Fibroblast of lung (primary cell): ENCODE measurements at regions not wholly inside any gene's neighbourhood (a gene's known extent, or its start where the extent isn't known, plus 50 kb on each side); places are given as distances from the start of the nearest gene placed in this dataset.

Experiments used
- DNase-seq, 2 donors: peaks; one replicate each; pipeline versions ENCODE4 v3.0.0 to v3.0.0-alpha.2; 2010; ENCODE audit warnings: low read depth in 2 of 2
- H2AFZ ChIP-seq: 2 replicates; pipeline ENCODE4 v1.5.1; 2012; ENCODE audit warnings: low read length, control low read depth, inconsistent platforms
- H3K27ac ChIP-seq: 2 replicates; pipeline ENCODE4 v1.5.1; 2011; ENCODE audit warnings: low read length, control low read depth; ENCODE audit not compliant: insufficient read depth
- H3K27me3 ChIP-seq: 2 replicates; pipeline ENCODE4 v1.5.1; 2011; ENCODE audit warnings: mild to moderate bottlenecking, low read length; ENCODE audit not compliant: control insufficient read depth, insufficient read depth
- H3K36me3 ChIP-seq: 2 replicates; pipeline ENCODE4 v1.5.1; 2011; ENCODE audit warnings: low read length; ENCODE audit not compliant: control insufficient read depth, insufficient read depth
- H3K4me1 ChIP-seq: 2 replicates; pipeline ENCODE4 v1.5.1; 2011; ENCODE audit warnings: low read length; ENCODE audit not compliant: control insufficient read depth, insufficient read depth; ENCODE audit errors: extremely low read depth
- H3K4me2 ChIP-seq: 2 replicates; pipeline ENCODE4 v1.5.1; 2011; ENCODE audit warnings: low read length, control low read depth; ENCODE audit not compliant: insufficient read depth; ENCODE audit errors: extremely low read depth
- H3K4me3 ChIP-seq, 4 experiments: fragments of 200-600 bp in 1 of 4; sonication (generic) in 1 of 4; replicated peaks in 1 of 4; 2 replicates each; pipeline ENCODE4 v1.5.1; 2011 to 2016; ENCODE audit warnings: low read length in 4 of 4, low read depth in 3 of 4, mild to moderate bottlenecking in 3 of 4, control low read depth in 2 of 4, inconsistent platforms in 1 of 4, mixed read lengths in 1 of 4; ENCODE audit not compliant: insufficient read depth in 1 of 4; ENCODE audit errors: control extremely low read depth in 1 of 4
- H3K79me2 ChIP-seq: 2 replicates; pipeline ENCODE4 v1.5.1; 2012; ENCODE audit warnings: mild to moderate bottlenecking, low read length, inconsistent platforms; ENCODE audit not compliant: control insufficient read depth, insufficient read depth
- H3K9ac ChIP-seq: 2 replicates; pipeline ENCODE4 v1.5.1; 2011; ENCODE audit warnings: mild to moderate bottlenecking, low read length, control low read depth; ENCODE audit not compliant: insufficient read depth
- H3K9me3 ChIP-seq: 2 replicates; pipeline ENCODE4 v1.5.1; 2012; ENCODE audit warnings: low read depth, low read length; ENCODE audit not compliant: control insufficient read depth, insufficient read depth
- H4K20me1 ChIP-seq: 2 replicates; pipeline ENCODE4 v1.5.1; 2011; ENCODE audit warnings: low read length; ENCODE audit not compliant: control insufficient read depth, insufficient read depth; ENCODE audit errors: extremely low read depth
- EZH2 ChIP-seq: IDR thresholded peaks from 2 replicates; pipeline ENCODE4 v1.5.1; 2012; ENCODE audit warnings: low read length, control low read depth, mild to moderate bottlenecking; ENCODE audit errors: missing control alignments
- TF ChIP-seq, protein P1 (sequence below), 2 donors: IDR thresholded peaks in 1 of 2; conservative IDR thresholded peaks in 1 of 2; 1 replicate in 1 of 2; 2 replicates in 1 of 2; pipeline ENCODE4 v1.5.1; 2011 to 2012; ENCODE audit warnings: low read length in 2 of 2, control low read depth in 1 of 2, inconsistent platforms in 1 of 2, low read depth in 1 of 2, mild to moderate bottlenecking in 1 of 2

DNA sequence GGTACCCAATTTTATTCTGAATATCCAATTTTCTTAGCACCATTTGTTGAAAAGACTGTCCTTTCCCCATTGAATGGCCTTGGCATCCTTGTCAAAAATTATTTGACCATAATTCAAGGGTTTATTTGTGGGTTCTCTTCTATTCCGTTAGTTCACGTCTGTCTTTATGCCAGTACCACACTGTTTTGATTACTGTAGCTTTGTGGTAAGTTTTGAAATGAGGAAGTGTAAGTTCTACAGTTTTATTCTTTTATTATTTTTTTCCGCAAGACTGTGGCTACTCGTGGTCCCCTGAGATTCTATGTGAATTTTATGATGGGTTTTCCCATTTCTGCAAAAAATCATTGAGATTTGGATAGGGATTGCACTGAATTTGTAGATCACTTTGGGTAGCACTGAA lies 402.6 kb downstream of the PLK2 start:
- H3K9ac ChIP-seq, result no peak overlapping the region
- no peaks in the 10 kb centered on the region for H3K9me3 ChIP-seq
- H4K20me1 ChIP-seq, result no peaks in the 10 kb centered on the region
- no peaks in the 10 kb centered on the region for H3K79me2 ChIP-seq
- H3K36me3 ChIP-seq, result no peaks in the 10 kb centered on the region
- no peak overlapping the region for H3K4me2 ChIP-seq
- no peak for TF ChIP-seq EZH2
- TF ChIP-seq, protein P1, sequence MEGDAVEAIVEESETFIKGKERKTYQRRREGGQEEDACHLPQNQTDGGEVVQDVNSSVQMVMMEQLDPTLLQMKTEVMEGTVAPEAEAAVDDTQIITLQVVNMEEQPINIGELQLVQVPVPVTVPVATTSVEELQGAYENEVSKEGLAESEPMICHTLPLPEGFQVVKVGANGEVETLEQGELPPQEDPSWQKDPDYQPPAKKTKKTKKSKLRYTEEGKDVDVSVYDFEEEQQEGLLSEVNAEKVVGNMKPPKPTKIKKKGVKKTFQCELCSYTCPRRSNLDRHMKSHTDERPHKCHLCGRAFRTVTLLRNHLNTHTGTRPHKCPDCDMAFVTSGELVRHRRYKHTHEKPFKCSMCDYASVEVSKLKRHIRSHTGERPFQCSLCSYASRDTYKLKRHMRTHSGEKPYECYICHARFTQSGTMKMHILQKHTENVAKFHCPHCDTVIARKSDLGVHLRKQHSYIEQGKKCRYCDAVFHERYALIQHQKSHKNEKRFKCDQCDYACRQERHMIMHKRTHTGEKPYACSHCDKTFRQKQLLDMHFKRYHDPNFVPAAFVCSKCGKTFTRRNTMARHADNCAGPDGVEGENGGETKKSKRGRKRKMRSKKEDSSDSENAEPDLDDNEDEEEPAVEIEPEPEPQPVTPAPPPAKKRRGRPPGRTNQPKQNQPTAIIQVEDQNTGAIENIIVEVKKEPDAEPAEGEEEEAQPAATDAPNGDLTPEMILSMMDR (conservative IDR thresholded peaks at IDR 0.05 in 1 of 2, IDR thresholded peaks at IDR 0.05 in 1 of 2; ENCODE audit: low read depth in 1 of 2, low read length in 2 of 2), result no peak
- no peak overlapping the region for H2AFZ ChIP-seq
- no peaks in the 10 kb centered on the region for H3K4me1 ChIP-seq
- no peak overlapping the region for H3K27ac ChIP-seq
- no peak overlapping the region for H3K4me3 ChIP-seq
- DNase-seq, result no peak
- no peaks in the 10 kb centered on the region for H3K27me3 ChIP-seq

DNA sequence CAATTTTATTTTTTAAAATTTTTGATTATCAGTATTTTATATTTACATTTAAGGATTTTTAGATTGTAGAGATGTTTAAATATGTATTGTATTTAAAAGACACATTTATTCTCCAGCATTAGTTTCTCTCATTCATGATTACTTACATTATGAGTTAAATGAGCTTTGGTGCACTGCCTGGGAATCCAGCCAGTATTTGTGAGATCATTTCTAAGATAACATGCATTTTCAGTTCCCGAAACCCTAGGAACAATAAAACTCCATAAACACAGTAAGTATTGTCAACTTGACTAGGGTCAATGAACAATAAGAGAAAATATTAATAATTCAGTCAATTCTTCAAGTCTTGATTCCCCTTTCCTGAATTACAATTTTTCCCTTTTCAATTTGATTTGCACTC lies 403.3 kb downstream of the PLK2 start:
- Histone ChIP-seq H3K36me3 (no peaks in the 10 kb centered on the region), H3K27ac (no peak overlapping the region), H4K20me1 (no peaks in the 10 kb centered on the region), H3K4me3 (no peak overlapping the region), H3K9ac (no peak overlapping the region), H3K79me2 (no peaks in the 10 kb centered on the region), H3K9me3 (no peaks in the 10 kb centered on the region), H3K4me2 (no peak overlapping the region), H3K4me1 (no peaks in the 10 kb centered on the region), H3K27me3 (no peaks in the 10 kb centered on the region), H2AFZ (no peak overlapping the region)
- TF ChIP-seq, protein P1 (conservative IDR thresholded peaks at IDR 0.05 in 1 of 2, IDR thresholded peaks at IDR 0.05 in 1 of 2; ENCODE audit: low read depth in 1 of 2, low read length in 2 of 2), result no peak
- no peak for TF ChIP-seq EZH2
- DNase-seq, result peak; percentile 55 to 68

DNA sequence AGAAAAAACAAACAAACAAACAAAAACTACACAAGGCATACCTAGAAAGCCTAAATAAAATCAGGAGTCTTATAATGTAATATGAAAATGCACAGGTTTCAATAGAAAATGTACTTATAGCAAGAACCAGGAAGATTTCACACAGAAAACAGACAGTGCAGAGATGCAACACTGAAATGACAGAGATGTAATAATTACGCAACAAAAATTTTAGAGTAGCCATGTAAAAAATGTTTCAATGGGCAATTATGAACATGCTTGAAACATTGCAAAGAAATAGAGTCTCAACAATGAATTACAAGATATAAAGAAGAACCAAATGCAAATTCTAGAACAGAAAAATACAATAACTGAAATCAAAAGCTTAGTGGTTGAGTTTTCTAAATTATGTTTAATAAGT lies 405.9 kb downstream of the PLK2 start:
- H4K20me1 ChIP-seq, result no peaks in the 10 kb centered on the region
- H2AFZ ChIP-seq, result no peak overlapping the region
- H3K4me2 ChIP-seq, result no peak overlapping the region
- H3K27me3 ChIP-seq, result no peaks in the 10 kb centered on the region
- no peaks in the 10 kb centered on the region for H3K9me3 ChIP-seq
- H3K27ac ChIP-seq, result no peak overlapping the region
- H3K79me2 ChIP-seq, result no peaks in the 10 kb centered on the region
- no peak overlapping the region for H3K9ac ChIP-seq
- no peak for DNase-seq
- no peak for TF ChIP-seq EZH2
- TF ChIP-seq, protein P1 (conservative IDR thresholded peaks at IDR 0.05 in 1 of 2, IDR thresholded peaks at IDR 0.05 in 1 of 2; ENCODE audit: low read depth in 1 of 2, low read length in 2 of 2), result no peak
- no peaks in the 10 kb centered on the region for H3K4me1 ChIP-seq
- no peak overlapping the region for H3K4me3 ChIP-seq
- no peaks in the 10 kb centered on the region for H3K36me3 ChIP-seq
